LHCN-M2 (cell line): ENCODE measurements at regions not wholly inside any gene's neighbourhood (a gene's known extent, or its start where the extent isn't known, plus 50 kb on each side); places are given as distances from the start of the nearest gene placed in this dataset.
"Not testable (repeated sequence)": the region's sequence is repeated elsewhere in the genome, so short reads cannot be mapped to it uniquely, and the experiment has no call there.

ENCODE experiments used
- DNase-seq: peaks from one replicate; pipeline ENCODE4 v3.0.0-alpha.2; 2012; ENCODE audit warnings: low read depth

DNA sequence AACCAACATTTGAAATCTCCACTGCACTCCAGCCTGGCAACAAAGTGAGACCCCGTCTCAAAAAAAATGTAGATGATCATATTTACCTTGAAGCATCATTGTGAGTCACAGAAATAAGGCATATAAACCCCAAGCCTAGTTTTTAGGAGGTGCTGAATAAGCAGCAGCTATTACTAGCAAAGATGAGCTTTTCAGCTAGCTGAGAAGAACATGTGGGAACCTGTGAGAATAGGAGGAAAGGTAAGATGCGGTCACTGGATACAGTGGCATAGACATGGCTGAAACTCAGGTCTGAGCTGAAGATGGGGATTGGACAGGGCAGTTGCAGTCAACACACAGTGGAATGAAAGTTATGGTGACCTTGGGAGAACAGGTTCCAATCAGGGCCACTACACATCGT, 284.3 kb upstream of the IRAK1BP1 start:
- no peak for DNase-seq

DNA sequence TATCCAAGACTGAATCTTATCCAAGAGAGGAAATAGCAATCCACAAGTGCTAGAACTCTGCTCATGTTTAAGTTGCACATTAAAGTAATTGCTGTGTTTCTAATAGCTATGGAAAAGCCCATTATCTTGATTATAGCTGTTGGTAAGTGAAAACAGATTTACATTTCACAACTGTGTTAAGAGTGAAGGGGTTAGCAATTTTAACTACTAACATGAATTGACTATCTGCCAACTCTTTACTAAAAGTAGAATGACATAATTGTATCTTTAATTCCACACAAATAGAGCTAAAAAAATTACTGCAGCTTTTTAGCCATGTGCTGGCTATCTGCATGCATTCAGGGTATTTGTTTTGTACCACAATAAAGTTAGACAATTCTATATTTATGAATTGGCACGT, 277.9 kb upstream of the IRAK1BP1 start:
- DNase-seq: no peak

DNA sequence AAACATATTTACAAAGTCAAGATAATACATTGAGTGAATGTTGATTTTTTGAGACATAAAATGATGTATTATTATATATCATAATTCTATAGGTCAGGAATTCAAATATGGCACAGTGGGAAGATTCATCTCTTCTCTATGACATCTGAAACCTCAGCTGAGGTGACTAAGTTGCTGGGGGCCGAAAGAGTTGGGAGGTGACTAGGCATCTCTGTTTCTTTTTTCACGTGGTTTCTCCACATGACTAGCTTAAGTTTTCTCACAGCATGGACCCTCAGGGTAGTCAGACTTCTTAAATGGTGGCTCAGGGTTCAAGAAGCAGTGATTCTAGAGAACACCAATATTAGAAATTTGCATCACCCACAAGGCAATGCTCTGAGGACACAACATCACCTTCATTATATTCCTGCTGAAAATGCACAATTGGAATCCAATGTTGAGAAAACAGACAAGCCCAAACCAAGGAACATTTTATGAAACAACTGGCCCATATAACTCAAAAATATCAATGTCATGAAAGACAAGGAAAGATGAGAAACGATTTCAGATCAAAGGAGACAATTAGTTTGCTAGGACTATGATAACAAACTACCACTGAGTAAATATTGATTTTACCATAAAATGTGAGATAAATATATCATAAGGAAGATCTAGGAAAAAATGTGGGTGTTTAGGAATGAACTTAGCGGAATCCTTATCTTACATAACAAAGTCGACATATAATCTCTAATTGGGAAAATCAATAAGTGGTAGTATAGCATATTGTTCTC, 273.3 kb upstream of the IRAK1BP1 start:
- no peak for DNase-seq

GRCh38 chr6:78594668-78595066, 272.7 kb upstream of the IRAK1BP1 start:
- DNase-seq: no peak

DNA sequence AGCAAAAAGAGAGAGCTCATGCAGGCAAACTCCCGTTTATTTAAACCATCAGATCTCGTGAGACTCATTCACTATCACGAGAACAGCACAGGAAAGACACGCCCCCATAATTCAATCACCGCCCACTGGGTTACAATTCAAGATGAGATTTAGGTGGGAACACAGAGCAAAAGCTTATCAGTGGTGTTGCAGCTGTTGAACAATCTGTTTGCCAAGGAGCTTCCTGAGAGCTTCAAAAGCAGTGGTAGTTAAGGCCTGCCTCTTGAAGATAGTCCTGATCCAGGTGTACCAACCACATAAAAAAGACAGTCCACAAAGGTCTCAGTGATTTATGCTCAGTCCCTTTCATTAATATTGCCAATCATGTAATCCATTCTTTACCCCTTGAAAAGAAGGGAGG, 269.4 kb upstream of the IRAK1BP1 start:
- DNase-seq: no peak

DNA sequence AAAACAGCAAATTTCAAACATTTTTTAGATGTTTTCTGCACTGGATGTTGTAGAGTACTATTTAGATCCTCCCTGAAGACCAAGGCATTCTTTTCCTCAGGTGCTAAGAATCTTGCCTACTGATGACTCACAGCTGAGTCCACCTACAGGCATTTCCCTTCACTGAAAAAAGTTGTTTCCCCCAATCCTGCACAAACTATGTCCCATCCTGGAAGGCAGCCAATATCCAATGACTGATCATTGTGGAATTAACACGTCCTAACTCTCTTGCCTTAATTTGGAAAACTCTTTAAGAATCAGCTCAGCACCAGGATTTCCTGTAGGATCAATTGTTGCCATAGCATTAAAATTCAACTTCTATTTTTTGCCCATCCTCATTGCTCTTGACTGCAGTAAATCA, 268.4 kb upstream of the IRAK1BP1 start:
- peak; percentile 93 for DNase-seq

DNA sequence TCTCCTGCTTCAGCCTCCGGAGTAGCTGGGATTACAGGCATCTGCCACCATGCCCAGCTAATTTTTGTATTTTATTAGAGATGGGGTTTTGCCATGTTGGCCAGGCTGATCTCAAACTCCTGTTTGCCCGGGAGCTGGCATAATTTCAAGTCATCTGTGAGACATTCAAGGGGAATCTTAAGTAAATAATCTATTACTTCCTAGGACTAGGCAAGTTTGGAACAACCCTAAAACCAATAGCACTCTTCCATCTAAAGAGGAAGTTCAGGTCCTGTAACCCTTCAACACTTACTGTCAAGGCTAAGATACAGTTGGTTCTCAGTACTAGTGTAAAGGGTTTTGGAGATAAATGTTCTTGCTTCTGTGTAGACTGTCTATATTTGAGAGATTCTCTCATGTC, 267.8 kb upstream of the IRAK1BP1 start:
- peak; percentile 30 for DNase-seq

DNA sequence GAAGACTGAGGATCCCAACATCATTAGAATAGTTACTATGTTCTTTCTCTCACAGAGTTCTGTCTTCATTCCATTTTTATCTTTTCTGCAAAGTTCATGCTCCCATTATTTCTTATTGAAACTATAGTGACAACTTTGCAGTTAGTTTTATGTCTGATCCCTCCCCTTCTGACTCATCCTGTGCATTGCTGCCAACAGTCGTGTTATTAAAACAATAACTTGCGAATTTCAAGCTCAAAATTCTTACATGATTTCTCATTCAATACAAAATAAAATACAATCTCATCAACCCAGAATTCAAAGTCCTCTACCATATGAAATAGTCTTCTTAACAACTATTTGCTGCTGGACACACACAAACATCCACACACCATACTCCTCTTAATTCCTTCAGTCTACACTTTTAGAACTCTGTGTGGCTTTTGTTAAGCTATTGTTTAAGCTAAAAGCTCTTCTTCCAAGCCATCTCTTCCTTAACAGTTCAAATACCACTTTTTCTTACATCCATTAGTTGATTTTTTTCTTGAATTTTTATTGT, 261.4 kb upstream of the IRAK1BP1 start:
- peak; percentile 75 for DNase-seq

DNA sequence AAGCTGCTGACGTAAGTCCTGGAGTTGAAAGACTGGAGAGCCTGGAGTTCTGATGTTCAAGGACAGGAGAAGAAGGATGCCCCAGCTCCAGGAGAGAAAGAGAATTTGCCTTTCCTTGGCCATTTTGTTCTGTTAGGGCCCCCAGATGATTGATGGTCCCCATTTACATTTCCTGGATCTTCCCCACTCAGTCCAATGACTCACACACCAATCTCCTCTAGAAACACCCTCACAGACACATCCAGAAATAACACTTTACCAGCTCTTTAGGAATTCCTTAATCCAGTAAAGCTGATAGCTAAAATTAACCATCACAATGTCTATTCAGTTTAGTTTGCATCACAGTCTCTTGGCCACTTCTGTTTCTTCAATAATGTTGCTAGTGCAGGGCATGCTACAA, 260.2 kb upstream of the IRAK1BP1 start:
- peak; percentile 54 for DNase-seq

DNA sequence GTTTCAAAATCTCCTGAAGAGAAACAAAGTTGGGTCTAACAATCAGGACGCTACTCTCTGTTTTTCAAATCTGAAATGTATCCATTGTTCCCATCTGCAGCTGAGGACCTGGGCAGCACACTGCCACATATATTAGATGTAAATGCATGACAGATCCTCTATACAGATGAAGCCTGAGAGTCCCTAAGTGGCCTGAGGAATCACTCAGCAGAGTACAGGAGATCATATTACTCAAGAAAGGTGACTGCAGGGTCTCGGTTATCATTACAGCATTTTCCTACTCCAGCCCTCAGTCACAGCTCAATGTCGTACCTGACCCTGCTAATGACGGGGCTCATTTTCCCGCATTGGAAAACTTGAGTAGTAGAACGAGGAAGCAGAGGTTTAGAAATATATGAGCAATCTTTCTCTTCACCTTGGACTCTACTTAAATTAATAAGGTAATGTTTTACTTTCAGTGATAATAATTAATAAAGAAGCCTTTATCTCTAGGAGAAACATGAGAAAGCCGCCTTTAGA, 256.2 kb upstream of the IRAK1BP1 start:
- no peak for DNase-seq

DNA sequence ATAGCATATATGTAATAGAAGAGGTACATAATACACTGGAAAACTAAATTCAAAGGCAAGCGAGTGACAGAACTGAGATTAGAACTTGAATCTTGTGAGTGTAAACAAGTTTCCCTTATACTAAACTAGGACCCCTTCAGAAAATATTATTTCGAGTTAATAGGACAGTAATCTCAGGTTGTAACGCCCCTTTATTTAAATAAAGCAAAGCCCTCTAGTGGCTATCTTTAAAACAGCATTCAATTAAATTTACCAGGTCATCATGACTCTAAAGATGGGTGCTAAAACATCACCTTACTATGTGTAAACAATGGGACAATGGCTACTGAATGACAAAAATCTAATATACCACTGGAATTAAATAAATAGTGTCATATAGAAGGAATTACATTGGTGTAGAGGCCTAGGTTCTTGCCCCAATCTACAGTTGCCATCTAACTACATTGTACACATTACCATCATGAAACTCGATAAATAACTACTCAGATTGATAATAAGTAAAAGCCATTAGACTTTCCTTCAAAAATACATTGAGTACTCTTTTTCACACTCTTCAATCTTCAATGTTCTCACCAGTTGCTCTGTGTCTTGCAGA, 255.4 kb upstream of the IRAK1BP1 start:
- peak; percentile 34 for DNase-seq

- no peak for DNase-seq
Observed at GRCh38 chr6:78614961-78615360, 252.4 kb upstream of the IRAK1BP1 start.

DNA sequence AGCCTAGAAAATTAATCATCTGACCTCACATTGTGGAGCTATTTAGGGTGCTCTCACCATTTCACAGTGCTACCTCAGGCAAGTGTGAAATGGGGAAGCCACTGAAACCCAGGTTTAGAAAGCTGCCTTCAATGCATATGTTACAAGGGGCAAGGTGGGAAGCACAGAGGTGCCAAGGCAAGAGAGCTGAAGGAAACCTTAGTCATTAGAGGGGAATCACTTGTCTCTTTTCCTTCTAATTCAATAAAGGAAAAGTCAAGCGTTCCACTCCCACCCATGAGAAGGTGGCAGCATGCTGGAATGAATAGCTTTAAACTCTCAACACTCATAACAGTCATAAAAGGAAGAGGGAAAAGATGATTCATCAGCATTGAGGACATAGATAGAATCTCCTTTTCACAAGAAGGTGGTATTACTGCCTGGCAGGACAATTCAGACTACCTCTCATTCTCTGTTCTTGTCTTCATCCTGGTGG, 251.9 kb upstream of the IRAK1BP1 start:
- peak; percentile 34 for DNase-seq

DNA sequence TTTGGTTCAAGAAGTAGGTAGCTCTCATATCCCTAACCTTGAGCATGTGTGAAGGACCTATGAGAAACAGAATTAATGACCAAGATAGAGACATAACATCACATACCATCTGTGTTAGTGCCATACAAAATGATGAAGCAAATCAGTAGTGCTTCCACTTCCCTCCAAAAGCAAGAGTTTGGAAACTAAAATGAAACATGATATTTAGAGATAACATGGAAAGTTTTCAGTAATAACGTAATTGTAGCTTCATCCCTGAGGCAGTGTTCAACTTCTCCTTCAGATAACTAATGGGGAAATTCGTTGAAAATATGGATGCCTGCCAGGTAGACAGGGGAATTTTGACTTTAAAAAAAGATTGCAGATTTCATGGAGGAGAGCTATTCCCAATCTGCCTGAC, 248.4 kb upstream of the IRAK1BP1 start:
- no peak for DNase-seq

DNA sequence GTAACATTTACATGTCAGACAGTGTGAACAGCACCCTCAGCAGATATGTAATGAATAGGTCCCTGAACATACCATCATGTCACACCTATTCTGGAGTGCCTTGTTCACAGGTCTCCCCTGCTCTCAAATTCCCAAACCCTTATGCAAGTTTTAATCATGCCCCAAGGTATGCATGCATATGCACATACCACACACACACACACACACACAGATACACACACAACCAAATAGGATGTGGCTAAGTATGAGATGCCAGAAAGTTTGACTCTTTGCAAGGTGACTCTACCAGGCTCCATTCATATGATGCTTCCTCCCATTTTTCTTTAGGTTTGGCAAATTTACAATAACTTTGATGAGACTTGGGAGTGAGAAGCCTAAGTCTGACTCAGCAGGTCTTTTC, 243.8 kb upstream of the IRAK1BP1 start:
- no peak for DNase-seq

- peak; percentile 57 for DNase-seq
Observed at GRCh38 chr6:78629154-78629721, 238.1 kb upstream of the IRAK1BP1 start.

DNA sequence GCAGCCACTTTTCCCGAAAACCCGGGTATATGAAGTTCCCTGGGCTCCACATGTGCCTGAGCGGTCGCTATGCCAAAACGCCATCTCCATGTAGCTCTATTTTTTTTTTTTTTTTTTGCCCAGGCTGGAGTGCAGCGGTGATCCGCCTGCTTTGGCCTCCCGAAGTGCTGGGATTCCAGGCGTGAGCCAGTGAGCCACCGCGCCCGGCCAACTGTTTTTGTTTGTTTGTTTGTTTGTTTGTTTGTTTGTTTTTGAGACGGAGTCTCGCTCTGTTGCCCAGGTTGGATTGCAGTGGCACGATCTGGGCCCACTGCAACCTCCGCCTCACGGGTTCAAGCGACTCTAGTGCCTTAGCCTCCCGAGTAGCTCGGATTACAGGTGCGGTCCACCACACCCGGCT, 237.5 kb upstream of the IRAK1BP1 start:
- DNase-seq: no peak

GRCh38 chr6:78631976-78632375, 235.4 kb upstream of the IRAK1BP1 start:
- DNase-seq: no peak

DNA sequence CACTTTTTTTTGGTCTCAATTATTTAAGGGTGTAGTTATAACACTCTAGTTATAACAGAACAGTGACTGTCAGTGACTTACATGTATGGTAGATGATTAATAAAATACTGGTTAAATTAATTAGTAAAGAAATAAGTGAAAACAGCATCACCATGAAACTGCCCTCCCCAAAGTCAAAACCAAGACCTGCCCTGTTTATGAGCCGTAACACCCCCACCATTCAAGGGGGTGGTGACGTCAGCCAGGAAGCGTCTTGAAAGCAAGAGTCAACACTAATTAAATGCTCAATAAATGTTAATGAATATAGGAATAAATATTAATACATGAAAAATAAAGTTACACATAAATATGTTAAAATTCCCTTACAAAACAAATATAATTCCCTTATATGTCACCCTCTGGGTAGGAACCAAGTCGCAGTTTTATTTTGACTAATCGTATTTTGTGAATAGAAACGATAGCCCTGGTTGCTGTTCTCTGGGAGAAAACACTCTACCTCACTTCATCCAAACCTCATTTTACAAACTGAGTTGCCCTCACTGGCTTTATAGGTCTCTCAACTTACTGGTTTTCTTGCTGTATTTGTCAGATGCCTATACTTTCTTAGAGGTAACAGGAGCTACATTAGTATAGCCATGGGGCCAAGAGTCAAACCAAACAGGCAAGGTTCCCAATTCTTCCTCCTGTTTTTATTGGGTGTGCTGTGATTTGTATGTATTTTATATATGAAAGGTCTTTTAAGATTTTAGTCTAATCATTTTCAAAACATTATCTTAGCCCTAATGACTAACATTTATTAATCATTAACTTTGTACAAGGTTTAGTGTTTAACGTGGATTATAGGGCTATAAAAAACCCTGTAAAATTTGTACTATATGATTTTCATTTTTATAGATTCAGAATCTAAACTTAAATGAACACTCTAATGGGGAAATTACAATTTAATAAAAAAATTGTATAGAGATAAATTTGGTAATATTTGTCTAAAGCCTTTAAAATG, 227.9 kb upstream of the IRAK1BP1 start:
- no peak for DNase-seq

GRCh38 chr6:78643976-78644375, 223.4 kb upstream of the IRAK1BP1 start:
- not testable (repeated sequence) for DNase-seq
